Neural cell (in vitro differentiated cells): ENCODE measurements at regions not wholly inside any gene's neighbourhood (a gene's known extent, or its start where the extent isn't known, plus 50 kb on each side); places are given as distances from the start of the nearest gene placed in this dataset.

Source experiments
- EZH2 ChIP-seq: fragments of 200-600, 300-800 bp; shearing (Covaris generic), sonication (generic); IDR thresholded peaks from 2 replicates; pipeline ENCODE4 v1.6.1; 2014; ENCODE audit warnings: antibody characterized with exemption, low read length, borderline replicate concordance, mild to moderate bottlenecking; ENCODE audit not compliant: insufficient read depth, poor library complexity, severe bottlenecking
- POLR2AphosphoS5 ChIP-seq: IDR thresholded peaks from 2 replicates; pipeline ENCODE4 v1.6.1; 2012
- TF ChIP-seq, protein P1 (sequence below): fragments of 450-650 bp; IDR thresholded peaks from 2 replicates; pipeline ENCODE4 v1.5.1; 2014; ENCODE audit warnings: antibody characterized with exemption, mild to moderate bottlenecking, moderate library complexity; ENCODE audit not compliant: poor library complexity, severe bottlenecking

DNA sequence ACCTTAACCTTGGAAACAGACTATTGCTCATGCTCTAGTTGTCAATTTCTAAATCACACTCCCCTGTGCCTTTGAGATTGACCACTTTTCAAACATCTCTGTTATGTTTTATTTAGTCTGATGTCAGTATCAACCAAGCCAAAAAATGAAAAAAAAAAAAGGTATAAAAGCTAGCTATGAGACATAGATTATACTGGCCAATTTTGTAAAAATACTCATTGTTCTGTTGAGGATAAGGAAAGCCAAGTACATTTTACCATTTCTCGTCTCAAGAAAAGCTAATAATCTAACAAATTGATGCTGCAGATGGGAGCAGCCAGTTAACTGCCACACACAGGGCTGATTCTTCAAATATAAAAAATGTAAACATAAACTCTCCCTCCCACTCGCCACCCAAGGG is 572.6 kb upstream of the KLF12 start:
- TF ChIP-seq, protein P1, sequence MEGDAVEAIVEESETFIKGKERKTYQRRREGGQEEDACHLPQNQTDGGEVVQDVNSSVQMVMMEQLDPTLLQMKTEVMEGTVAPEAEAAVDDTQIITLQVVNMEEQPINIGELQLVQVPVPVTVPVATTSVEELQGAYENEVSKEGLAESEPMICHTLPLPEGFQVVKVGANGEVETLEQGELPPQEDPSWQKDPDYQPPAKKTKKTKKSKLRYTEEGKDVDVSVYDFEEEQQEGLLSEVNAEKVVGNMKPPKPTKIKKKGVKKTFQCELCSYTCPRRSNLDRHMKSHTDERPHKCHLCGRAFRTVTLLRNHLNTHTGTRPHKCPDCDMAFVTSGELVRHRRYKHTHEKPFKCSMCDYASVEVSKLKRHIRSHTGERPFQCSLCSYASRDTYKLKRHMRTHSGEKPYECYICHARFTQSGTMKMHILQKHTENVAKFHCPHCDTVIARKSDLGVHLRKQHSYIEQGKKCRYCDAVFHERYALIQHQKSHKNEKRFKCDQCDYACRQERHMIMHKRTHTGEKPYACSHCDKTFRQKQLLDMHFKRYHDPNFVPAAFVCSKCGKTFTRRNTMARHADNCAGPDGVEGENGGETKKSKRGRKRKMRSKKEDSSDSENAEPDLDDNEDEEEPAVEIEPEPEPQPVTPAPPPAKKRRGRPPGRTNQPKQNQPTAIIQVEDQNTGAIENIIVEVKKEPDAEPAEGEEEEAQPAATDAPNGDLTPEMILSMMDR: no peak
- TF ChIP-seq POLR2AphosphoS5 (no peak), EZH2 (no peak)
